ENCODE measurements at regions not wholly inside any gene's neighbourhood (a gene's known extent, or its start where the extent isn't known, plus 50 kb on each side); places are given as distances from the start of the nearest gene placed in this dataset.

DNA sequence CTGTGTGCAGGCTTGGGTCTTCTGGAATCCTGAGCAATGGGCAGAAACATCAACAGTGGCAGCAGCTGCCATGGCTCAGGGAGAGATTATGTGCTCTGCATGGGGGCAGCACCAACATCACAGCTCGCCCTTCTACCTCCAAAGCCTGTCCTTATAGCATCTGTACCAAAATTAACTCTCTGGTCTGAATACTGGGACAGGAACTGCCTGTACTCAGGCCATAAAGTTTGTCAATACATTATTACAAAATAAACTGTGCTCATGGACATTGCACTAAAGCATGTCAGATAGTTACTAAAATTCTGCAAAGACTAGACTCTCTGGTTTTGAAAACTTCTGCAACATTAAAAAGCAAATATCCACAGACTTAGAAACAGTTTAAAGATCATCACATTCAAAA lies 91.6 kb downstream of the ZC3H11B start:
- H3K4me3 Mint-ChIP-seq: no peak overlapping the region
- no peaks in the 10 kb centered on the region for H3K36me3 Mint-ChIP-seq
- no peak for TF ChIP-seq CTCF (IDR thresholded peaks at IDR 0.05; ENCODE audit: unreplicated experiment)
- H3K4me1 Mint-ChIP-seq: peaks cover 34% of the 10 kb centered on the region
- H3K27ac Mint-ChIP-seq: no peak overlapping the region
- peaks cover 32% of the 10 kb centered on the region for H3K27me3 Mint-ChIP-seq (ENCODE audit: low read depth)
- no peak for DNase-seq (ENCODE audit: low spot score in 2 of 2, unreplicated experiment in 2 of 2)
- peaks cover 6% of the 10 kb centered on the region for H3K9me3 Mint-ChIP-seq

GRCh38 chr1:219520241-219520640 lies 92.7 kb downstream of the ZC3H11B start:
- no peak for DNase-seq (ENCODE audit: low spot score in 2 of 2, unreplicated experiment in 2 of 2)
- H3K4me1 Mint-ChIP-seq: peaks cover 34% of the 10 kb centered on the region
- no peaks in the 10 kb centered on the region for H3K36me3 Mint-ChIP-seq
- peaks cover 41% of the 10 kb centered on the region for H3K27me3 Mint-ChIP-seq (ENCODE audit: low read depth)
- peaks cover 3% of the 10 kb centered on the region for H3K9me3 Mint-ChIP-seq
- no peak overlapping the region for H3K27ac Mint-ChIP-seq
- no peak overlapping the region for H3K4me3 Mint-ChIP-seq
- TF ChIP-seq CTCF (IDR thresholded peaks at IDR 0.05; ENCODE audit: unreplicated experiment): no peak

GRCh38 chr1:219518907-219519248 lies 94.0 kb downstream of the ZC3H11B start:
- Mint-ChIP-seq H3K4me3 (no peak overlapping the region), H3K27me3 (ENCODE audit: low read depth) (peaks cover 33% of the 10 kb centered on the region), H3K4me1 (peaks cover 34% of the 10 kb centered on the region), H3K36me3 (no peaks in the 10 kb centered on the region), H3K9me3 (peaks cover 3% of the 10 kb centered on the region), H3K27ac (peak overlapping the region; percentile 70)
- no peak for TF ChIP-seq CTCF (IDR thresholded peaks at IDR 0.05; ENCODE audit: unreplicated experiment)
- no peak for DNase-seq (ENCODE audit: low spot score in 2 of 2, unreplicated experiment in 2 of 2)

- Mint-ChIP-seq H3K27ac (peak overlapping the region; percentile 70), H3K4me1 (peaks cover 33% of the 10 kb centered on the region), H3K27me3 (ENCODE audit: low read depth) (peaks cover 28% of the 10 kb centered on the region), H3K4me3 (no peak overlapping the region), H3K9me3 (peaks cover 3% of the 10 kb centered on the region), H3K36me3 (no peaks in the 10 kb centered on the region)
- no peak for DNase-seq (ENCODE audit: low spot score in 2 of 2, unreplicated experiment in 2 of 2)
- no peak for TF ChIP-seq CTCF (IDR thresholded peaks at IDR 0.05; ENCODE audit: unreplicated experiment)
These were observed 94.6 kb downstream of the ZC3H11B start for GRCh38 chr1:219518168-219518906.

- DNase-seq (ENCODE audit: low spot score in 2 of 2, unreplicated experiment in 2 of 2): no peak
- H3K4me1 Mint-ChIP-seq: peaks cover 29% of the 10 kb centered on the region
- no peak for TF ChIP-seq CTCF (IDR thresholded peaks at IDR 0.05; ENCODE audit: unreplicated experiment)
- H3K36me3 Mint-ChIP-seq: no peaks in the 10 kb centered on the region
- H3K27me3 Mint-ChIP-seq (ENCODE audit: low read depth): peaks cover 23% of the 10 kb centered on the region
- no peak overlapping the region for H3K4me3 Mint-ChIP-seq
- peaks cover 3% of the 10 kb centered on the region for H3K9me3 Mint-ChIP-seq
- H3K27ac Mint-ChIP-seq: no peak overlapping the region
These were observed 95.9 kb downstream of the ZC3H11B start for GRCh38 chr1:219517031-219517430.
